ENCODE measurements at regions not wholly inside any gene's neighbourhood (a gene's known extent, or its start where the extent isn't known, plus 50 kb on each side); places are given as distances from the start of the nearest gene placed in this dataset.

GRCh38 chr2:38230756-38231155 lies 146.3 kb downstream of the ATL2 start:
- peaks cover 3% of the 10 kb centered on the region for H3K9me3 Mint-ChIP-seq
- H3K27ac Mint-ChIP-seq = no peak overlapping the region
- H3K36me3 Mint-ChIP-seq (ENCODE audit: low read depth) = no peaks in the 10 kb centered on the region
- TF ChIP-seq CTCF (IDR thresholded peaks at IDR 0.05; ENCODE audit: unreplicated experiment in 3 of 3) = no peak
- H3K4me1 Mint-ChIP-seq = peaks cover 8% of the 10 kb centered on the region
- H3K27me3 Mint-ChIP-seq (ENCODE audit: low read depth) = no peaks in the 10 kb centered on the region
- H3K4me3 Mint-ChIP-seq = no peak overlapping the region

GRCh38 chr2:38228753-38229152 lies 148.3 kb downstream of the ATL2 start:
- TF ChIP-seq CTCF (IDR thresholded peaks at IDR 0.05; ENCODE audit: unreplicated experiment in 3 of 3) = no peak
- peaks cover 8% of the 10 kb centered on the region for H3K4me1 Mint-ChIP-seq
- H3K27me3 Mint-ChIP-seq (ENCODE audit: low read depth) = no peaks in the 10 kb centered on the region
- H3K36me3 Mint-ChIP-seq (ENCODE audit: low read depth) = no peaks in the 10 kb centered on the region
- H3K9me3 Mint-ChIP-seq = peaks cover 5% of the 10 kb centered on the region
- no peak overlapping the region for H3K4me3 Mint-ChIP-seq
- no peak overlapping the region for H3K27ac Mint-ChIP-seq

GRCh38 chr2:38224821-38225437 lies 149.0 kb upstream of the CYP1B1 start:
- Mint-ChIP-seq H3K27ac (no peak overlapping the region), H3K4me1 (no peaks in the 10 kb centered on the region), H3K27me3 (ENCODE audit: low read depth) (peaks cover 6% of the 10 kb centered on the region), H3K4me3 (no peak overlapping the region), H3K36me3 (ENCODE audit: low read depth) (no peaks in the 10 kb centered on the region), H3K9me3 (peaks cover 5% of the 10 kb centered on the region)
- no peak for TF ChIP-seq CTCF (IDR thresholded peaks at IDR 0.05; ENCODE audit: unreplicated experiment in 3 of 3)

- TF ChIP-seq CTCF (IDR thresholded peaks at IDR 0.05; ENCODE audit: unreplicated experiment in 3 of 3) = no peak
- Mint-ChIP-seq H3K4me1 (no peaks in the 10 kb centered on the region), H3K4me3 (no peak overlapping the region), H3K27ac (no peak overlapping the region), H3K9me3 (peaks cover 10% of the 10 kb centered on the region), H3K36me3 (ENCODE audit: low read depth) (no peaks in the 10 kb centered on the region), H3K27me3 (ENCODE audit: low read depth) (peaks cover 6% of the 10 kb centered on the region)
Observed at GRCh38 chr2:38224181-38224580, 148.2 kb upstream of the CYP1B1 start.

GRCh38 chr2:38223256-38223655 lies 147.3 kb upstream of the CYP1B1 start:
- Mint-ChIP-seq H3K4me3 (no peak overlapping the region), H3K36me3 (ENCODE audit: low read depth) (no peaks in the 10 kb centered on the region), H3K27me3 (ENCODE audit: low read depth) (peaks cover 6% of the 10 kb centered on the region), H3K9me3 (peaks cover 14% of the 10 kb centered on the region), H3K4me1 (peaks cover 9% of the 10 kb centered on the region), H3K27ac (no peak overlapping the region)
- TF ChIP-seq CTCF (IDR thresholded peaks at IDR 0.05; ENCODE audit: unreplicated experiment in 3 of 3) = no peak

- Mint-ChIP-seq H3K27ac (no peak overlapping the region), H3K36me3 (ENCODE audit: low read depth) (no peaks in the 10 kb centered on the region), H3K4me3 (no peak overlapping the region), H3K9me3 (peaks cover 10% of the 10 kb centered on the region), H3K4me1 (peaks cover 33% of the 10 kb centered on the region), H3K27me3 (ENCODE audit: low read depth) (peaks cover 6% of the 10 kb centered on the region)
- TF ChIP-seq CTCF (IDR thresholded peaks at IDR 0.05; ENCODE audit: unreplicated experiment in 3 of 3) = no peak
Observed at GRCh38 chr2:38220164-38220563, 144.2 kb upstream of the CYP1B1 start.
